A673 (cell line): ENCODE measurements at regions not wholly inside any gene's neighbourhood (a gene's known extent, or its start where the extent isn't known, plus 50 kb on each side); places are given as distances from the start of the nearest gene placed in this dataset.

Source experiments
- BruUV-seq: library from RNA; stranded (reverse); fragments of 400-500 nt; replicated peaks from 2 replicates; lab custom pipeline; 2021; lab: Mats Ljungman, UMichigan
- CTCF ChIA-PET: fragments of 300-600 bp; sonication (Branson Sonifier 250); formaldehyde crosslinking; loops from one replicate; lab custom pipeline; 2022; ENCODE audit warnings: antibody characterized with exemption; lab: Charles Lee
- POLR2A ChIA-PET: fragments of 300-600 bp; sonication (Branson Sonifier 250); formaldehyde crosslinking; loops from one replicate; lab custom pipeline; 2022; ENCODE audit warnings: antibody characterized with exemption; ENCODE audit not compliant: low non-redundant PET; lab: Charles Lee
- DNase-seq: peaks from one replicate; pipeline ENCODE4 v3.0.0-alpha.2; 2015; ENCODE audit warnings: low spot score
- H3K27ac ChIP-seq: fragments of 200-600 bp; sonication (generic); 2 replicates; pipeline ENCODE4 v1.5.1; 2016; ENCODE audit warnings: mixed run types, low read depth, mild to moderate bottlenecking, mixed read lengths, antibody characterized with exemption, low read length; ENCODE audit not compliant: poor library complexity, severe bottlenecking
- H3K27me3 ChIP-seq: fragments of 200-600 bp; sonication (generic); replicated peaks from 2 replicates; pipeline ENCODE4 v1.6.1; 2017; ENCODE audit warnings: mixed run types, low read depth, mild to moderate bottlenecking, mixed read lengths, antibody characterized with exemption, low read length; ENCODE audit not compliant: insufficient read depth, poor library complexity
- H3K36me3 ChIP-seq: fragments of 200-600 bp; sonication (generic); 2 replicates; pipeline ENCODE4 v1.6.1; 2016; ENCODE audit warnings: mixed run types, mild to moderate bottlenecking, mixed read lengths, antibody characterized with exemption, low read length; ENCODE audit not compliant: insufficient read depth, poor library complexity, severe bottlenecking
- H3K4me1 ChIP-seq: fragments of 200-600 bp; sonication (generic); 2 replicates; pipeline ENCODE4 v1.6.1; 2017; ENCODE audit warnings: mixed run types, mild to moderate bottlenecking, mixed read lengths, antibody characterized with exemption, low read length; ENCODE audit not compliant: insufficient read depth, poor library complexity, severe bottlenecking
- H3K4me3 ChIP-seq: fragments of 200-600 bp; sonication (generic); 2 replicates; pipeline ENCODE4 v1.5.1; 2016; ENCODE audit warnings: low read depth, mixed run types, mild to moderate bottlenecking, mixed read lengths, low read length; ENCODE audit not compliant: poor library complexity, severe bottlenecking
- H3K9me3 ChIP-seq: fragments of 200-600 bp; sonication (generic); 2 replicates; pipeline ENCODE4 v1.6.1; 2016; ENCODE audit warnings: mixed run types, low read depth, mild to moderate bottlenecking, mixed read lengths, antibody characterized with exemption, low read length; ENCODE audit not compliant: poor library complexity, severe bottlenecking
- CTCF ChIP-seq: fragments of 300-800, 200-600 bp; sonication (generic); conservative IDR thresholded peaks from 2 replicates; pipeline ENCODE4 v1.5.1; 2017; ENCODE audit warnings: low read depth, mild to moderate bottlenecking, antibody characterized with exemption, low read length, moderate library complexity, mixed read lengths
- EZH2 ChIP-seq: fragments of 200-600 bp; sonication (generic); IDR thresholded peaks from 2 replicates; pipeline ENCODE4 v1.6.1; 2017; ENCODE audit warnings: borderline replicate concordance, low read depth, mild to moderate bottlenecking, mixed read lengths, antibody characterized with exemption, low read length; ENCODE audit not compliant: poor library complexity, severe bottlenecking
- intact Hi-C: fragments of 100-400 bp; cut with micrococcal nuclease; formaldehyde crosslinking; loops from one replicate; pipeline ENCODE4 v1.10.0; 2022; ENCODE audit not compliant: unreplicated experiment

GRCh38 chr1:218705911-218706893 is 361.1 kb downstream of the TGFB2 start:
- no TSS peak for BruUV-seq
- Histone ChIP-seq H3K4me1 (no peaks in the 10 kb centered on the region), H3K27me3 (peaks cover 12% of the 10 kb centered on the region), H3K27ac (no peak overlapping the region), H3K4me3 (no peak overlapping the region), H3K36me3 (no peaks in the 10 kb centered on the region), H3K9me3 (no peaks in the 10 kb centered on the region)
- intact Hi-C loops: no loop called here
- ChIA-PET POLR2A (no interaction called here), CTCF (no interaction called here)
- no peak for TF ChIP-seq CTCF
- no peak for TF ChIP-seq EZH2
- peak; percentile 17 for DNase-seq

- no peak overlapping the region for H3K4me3 ChIP-seq
- POLR2A ChIA-PET: no interaction called here
- no peaks in the 10 kb centered on the region for H3K27me3 ChIP-seq
- intact Hi-C loops: no loop called here
- DNase-seq: peak; percentile 5
- TF ChIP-seq CTCF: no peak
- CTCF ChIA-PET: no interaction called here
- H3K36me3 ChIP-seq: no peaks in the 10 kb centered on the region
- no TSS peak for BruUV-seq
- no peak overlapping the region for H3K27ac ChIP-seq
- H3K4me1 ChIP-seq: no peaks in the 10 kb centered on the region
- no peaks in the 10 kb centered on the region for H3K9me3 ChIP-seq
These were observed 365.9 kb downstream of the TGFB2 start for GRCh38 chr1:218711001-218711400.

GRCh38 chr1:218711884-218712674 is 366.9 kb downstream of the TGFB2 start:
- BruUV-seq: no TSS peak
- intact Hi-C loops: no loop called here
- H3K27ac ChIP-seq: no peak overlapping the region

More at GRCh38 chr1:218711884-218712674, 366.9 kb downstream of the TGFB2 start:
- ChIA-PET CTCF (no interaction called here), POLR2A (no interaction called here)
- Histone ChIP-seq H3K4me3 (no peak overlapping the region), H3K9me3 (no peaks in the 10 kb centered on the region), H3K4me1 (no peaks in the 10 kb centered on the region), H3K27me3 (peaks cover 5% of the 10 kb centered on the region), H3K36me3 (no peaks in the 10 kb centered on the region)
- TF ChIP-seq EZH2 (no peak), CTCF (no peak)
- peak; percentile 40 for DNase-seq
